ENCODE measurements at regions not wholly inside any gene's neighbourhood (a gene's known extent, or its start where the extent isn't known, plus 50 kb on each side); places are given as distances from the start of the nearest gene placed in this dataset.

DNA sequence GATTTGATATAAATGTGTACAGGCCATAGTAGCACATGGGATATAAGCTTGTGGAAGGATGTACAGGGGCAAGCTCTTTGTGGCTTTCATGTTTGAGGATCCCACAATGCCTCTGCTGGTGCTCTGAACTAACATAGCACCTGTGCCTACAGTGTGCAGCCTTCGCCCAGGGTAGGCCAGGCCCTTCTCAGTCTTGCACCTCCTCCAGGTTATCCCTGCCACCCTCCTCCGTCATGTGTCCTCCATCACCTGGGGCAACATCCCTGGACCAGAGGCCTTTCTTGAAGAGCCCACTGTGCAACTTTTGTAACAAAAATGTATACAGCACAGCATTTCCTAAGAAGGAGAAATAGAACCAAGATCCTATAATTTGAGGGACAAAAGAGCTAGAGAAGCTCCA is 306.8 kb downstream of the IRS2 start:
- Histone ChIP-seq H3K9me1 (ENCODE audit: control insufficient read depth, extremely low read depth, insufficient read depth, low read length) (no peaks in the 10 kb centered on the region), H3K4me3 (ENCODE audit: control insufficient read depth in 2 of 3, extremely low read depth in 1 of 3, insufficient read depth in 2 of 3, low read depth in 1 of 3, low read length in 3 of 3) (no peak overlapping the region), H3K9ac (ENCODE audit: control insufficient read depth, extremely low read depth, insufficient read depth, low read length) (no peak overlapping the region), H3K4me1 (ENCODE audit: control insufficient read depth, extremely low read depth, insufficient read depth, low read length) (no peaks in the 10 kb centered on the region), H3K4me2 (ENCODE audit: control insufficient read depth, extremely low read depth, insufficient read depth, low read depth, low read length) (no peak overlapping the region), H3K36me3 (ENCODE audit: control insufficient read depth in 2 of 2, extremely low read depth in 1 of 2, insufficient read depth in 2 of 2, low read length in 2 of 2) (no peaks in the 10 kb centered on the region), H3K79me2 (ENCODE audit: control insufficient read depth, insufficient read depth, low read length) (no peaks in the 10 kb centered on the region), H3K27ac (ENCODE audit: control insufficient read depth, insufficient read depth, low read length) (no peak overlapping the region), H4K20me1 (ENCODE audit: control insufficient read depth, extremely low read depth, insufficient read depth, low read length) (no peaks in the 10 kb centered on the region), H3K27me3 (ENCODE audit: control insufficient read depth, extremely low read depth, insufficient read depth, low read length) (no peaks in the 10 kb centered on the region), H2AFZ (ENCODE audit: control insufficient read depth, low read length) (no peak overlapping the region), H3K9me3 (ENCODE audit: control insufficient read depth, low read depth, low read length) (no peaks in the 10 kb centered on the region)
- dilution Hi-C loops (cut with MboI; ENCODE audit: extremely low pct_ligation_motif_present, low sequenced_read_pairs) = no loop called here
- DNase-seq (ENCODE audit: low read depth, low spot score) (no peak), FAIRE-seq (no peak)
- TF ChIP-seq EZH2 (IDR thresholded peaks at IDR 0.05; ENCODE audit: low read length) = no peak
- TF ChIP-seq, protein P1, sequence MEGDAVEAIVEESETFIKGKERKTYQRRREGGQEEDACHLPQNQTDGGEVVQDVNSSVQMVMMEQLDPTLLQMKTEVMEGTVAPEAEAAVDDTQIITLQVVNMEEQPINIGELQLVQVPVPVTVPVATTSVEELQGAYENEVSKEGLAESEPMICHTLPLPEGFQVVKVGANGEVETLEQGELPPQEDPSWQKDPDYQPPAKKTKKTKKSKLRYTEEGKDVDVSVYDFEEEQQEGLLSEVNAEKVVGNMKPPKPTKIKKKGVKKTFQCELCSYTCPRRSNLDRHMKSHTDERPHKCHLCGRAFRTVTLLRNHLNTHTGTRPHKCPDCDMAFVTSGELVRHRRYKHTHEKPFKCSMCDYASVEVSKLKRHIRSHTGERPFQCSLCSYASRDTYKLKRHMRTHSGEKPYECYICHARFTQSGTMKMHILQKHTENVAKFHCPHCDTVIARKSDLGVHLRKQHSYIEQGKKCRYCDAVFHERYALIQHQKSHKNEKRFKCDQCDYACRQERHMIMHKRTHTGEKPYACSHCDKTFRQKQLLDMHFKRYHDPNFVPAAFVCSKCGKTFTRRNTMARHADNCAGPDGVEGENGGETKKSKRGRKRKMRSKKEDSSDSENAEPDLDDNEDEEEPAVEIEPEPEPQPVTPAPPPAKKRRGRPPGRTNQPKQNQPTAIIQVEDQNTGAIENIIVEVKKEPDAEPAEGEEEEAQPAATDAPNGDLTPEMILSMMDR (optimal IDR thresholded peaks at IDR 0.05 in 1 of 3, IDR thresholded peaks at IDR 0.05 in 1 of 3, conservative IDR thresholded peaks at IDR 0.05 in 1 of 3; ENCODE audit: extremely low read depth in 1 of 3, insufficient read depth in 2 of 3, low read length in 3 of 3) = no peak

DNA sequence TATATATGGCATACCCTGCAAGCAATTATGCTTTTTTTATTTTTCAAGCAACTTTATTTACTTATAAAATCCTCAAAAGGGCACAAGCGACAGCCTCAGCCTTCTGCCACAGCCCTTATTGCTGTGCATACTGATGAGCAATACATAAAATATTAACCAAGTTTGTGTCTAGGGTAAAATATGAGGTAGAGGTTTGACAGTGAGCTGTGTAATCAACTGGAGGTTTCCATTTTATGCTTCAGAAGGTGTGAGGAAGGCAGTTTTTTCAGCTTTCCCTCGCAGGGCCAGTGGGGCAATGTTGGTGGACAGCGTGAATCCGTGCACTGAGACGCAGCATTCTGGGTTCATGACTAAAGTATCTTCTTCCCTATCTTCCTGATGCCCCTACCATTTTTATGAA is 310.4 kb downstream of the IRS2 start:
- no peak overlapping the region for H3K4me3 ChIP-seq (ENCODE audit: control insufficient read depth in 2 of 3, extremely low read depth in 1 of 3, insufficient read depth in 2 of 3, low read depth in 1 of 3, low read length in 3 of 3)
- FAIRE-seq (no peak), DNase-seq (ENCODE audit: low read depth, low spot score) (no peak)
- H3K9me1 ChIP-seq (ENCODE audit: control insufficient read depth, extremely low read depth, insufficient read depth, low read length) = no peaks in the 10 kb centered on the region
- H3K27me3 ChIP-seq (ENCODE audit: control insufficient read depth, extremely low read depth, insufficient read depth, low read length) = no peaks in the 10 kb centered on the region
- no peaks in the 10 kb centered on the region for H3K79me2 ChIP-seq (ENCODE audit: control insufficient read depth, insufficient read depth, low read length)
- H3K27ac ChIP-seq (ENCODE audit: control insufficient read depth, insufficient read depth, low read length) = no peak overlapping the region
- H4K20me1 ChIP-seq (ENCODE audit: control insufficient read depth, extremely low read depth, insufficient read depth, low read length) = no peaks in the 10 kb centered on the region
- no peaks in the 10 kb centered on the region for H3K36me3 ChIP-seq (ENCODE audit: control insufficient read depth in 2 of 2, extremely low read depth in 1 of 2, insufficient read depth in 2 of 2, low read length in 2 of 2)
- TF ChIP-seq, protein P1 (optimal IDR thresholded peaks at IDR 0.05 in 1 of 3, IDR thresholded peaks at IDR 0.05 in 1 of 3, conservative IDR thresholded peaks at IDR 0.05 in 1 of 3; ENCODE audit: extremely low read depth in 1 of 3, insufficient read depth in 2 of 3, low read length in 3 of 3) = no peak
- no peak for TF ChIP-seq EZH2 (IDR thresholded peaks at IDR 0.05; ENCODE audit: low read length)
- H3K9me3 ChIP-seq (ENCODE audit: control insufficient read depth, low read depth, low read length) = no peaks in the 10 kb centered on the region
- no peak overlapping the region for H2AFZ ChIP-seq (ENCODE audit: control insufficient read depth, low read length)
- dilution Hi-C loops (cut with MboI; ENCODE audit: extremely low pct_ligation_motif_present, low sequenced_read_pairs) = no loop called here
- H3K4me1 ChIP-seq (ENCODE audit: control insufficient read depth, extremely low read depth, insufficient read depth, low read length) = no peaks in the 10 kb centered on the region
- no peak overlapping the region for H3K4me2 ChIP-seq (ENCODE audit: control insufficient read depth, extremely low read depth, insufficient read depth, low read depth, low read length)
- no peak overlapping the region for H3K9ac ChIP-seq (ENCODE audit: control insufficient read depth, extremely low read depth, insufficient read depth, low read length)
